Glomerular endothelial cell (primary cell): ENCODE measurements at regions not wholly inside any gene's neighbourhood (a gene's known extent, or its start where the extent isn't known, plus 50 kb on each side); places are given as distances from the start of the nearest gene placed in this dataset.

Source experiments
- DNase-seq: peaks from one replicate; pipeline ENCODE4 v3.0.0-alpha.2; 2011; ENCODE audit warnings: low read depth, low spot score; ENCODE audit errors: extremely low read depth

- no peak for DNase-seq
These were observed 173.8 kb downstream of the ACTL7B start for GRCh38 chr9:108681851-108682590.

- no peak for DNase-seq
These were observed 174.8 kb downstream of the ACTL7B start for GRCh38 chr9:108680946-108681345.

GRCh38 chr9:108677776-108678175 lies 178.0 kb downstream of the ACTL7B start:
- DNase-seq, result no peak

- no peak for DNase-seq
These were observed 179.4 kb downstream of the ACTL7B start for GRCh38 chr9:108676355-108676754.

GRCh38 chr9:108675708-108676107 lies 180.1 kb downstream of the ACTL7B start:
- no peak for DNase-seq

- DNase-seq, result no peak
These were observed 180.8 kb downstream of the ACTL7B start for GRCh38 chr9:108674766-108675530.

- no peak for DNase-seq
These were observed 182.4 kb downstream of the ACTL7B start for GRCh38 chr9:108673386-108673785.

- DNase-seq, result no peak
These were observed 183.2 kb downstream of the ACTL7B start for GRCh38 chr9:108672475-108673190.

GRCh38 chr9:108671794-108672193 lies 184.0 kb downstream of the ACTL7B start:
- no peak for DNase-seq

GRCh38 chr9:108671176-108671575 lies 184.6 kb downstream of the ACTL7B start:
- no peak for DNase-seq

- no peak for DNase-seq
These were observed 186.8 kb downstream of the ACTL7B start for GRCh38 chr9:108668938-108669335.

GRCh38 chr9:108668191-108668937 lies 187.4 kb downstream of the ACTL7B start:
- no peak for DNase-seq

- DNase-seq, result no peak
These were observed 189.5 kb downstream of the ACTL7B start for GRCh38 chr9:108666240-108666784.

- DNase-seq, result no peak
These were observed 190.1 kb downstream of the ACTL7B start for GRCh38 chr9:108665521-108666239.

- DNase-seq, result no peak
These were observed 191.2 kb downstream of the ACTL7B start for GRCh38 chr9:108664309-108665255.

- no peak for DNase-seq
These were observed 192.4 kb downstream of the ACTL7B start for GRCh38 chr9:108663422-108663821.

GRCh38 chr9:108662956-108663355 lies 192.8 kb downstream of the ACTL7B start:
- DNase-seq, result no peak

GRCh38 chr9:108662091-108662875 lies 193.5 kb downstream of the ACTL7B start:
- no peak for DNase-seq
